ENCODE measurements at regions not wholly inside any gene's neighbourhood (a gene's known extent, or its start where the extent isn't known, plus 50 kb on each side); places are given as distances from the start of the nearest gene placed in this dataset.

- no peak for ATAC-seq
- no peak overlapping the region for H3K27ac ChIP-seq
- CTCF ChIA-PET: interaction anchor here (1.3 to 4.1 kb wide), 3 partner anchors 8 to 152 kb away, joined by 8 to 22 read pairs (median 19); no protein-coding TSS in a partner anchor
- FAIRE-seq: no peak
- no peaks in the 10 kb centered on the region for H3K9me3 ChIP-seq
- POLR2A ChIA-PET: no interaction called here
- no peak overlapping the region for H3K4me3 ChIP-seq
- no peak for DNase-seq (ENCODE audit: low read depth in 1 of 2, low spot score in 1 of 2)
- TF ChIP-seq HOXA7 (CRISPR knock-in tag; IDR thresholded peaks at IDR 0.05): no peak
- TF ChIP-seq PHF8 (IDR thresholded peaks at IDR 0.05; ENCODE audit: borderline replicate concordance, low read depth): no peak
- TF ChIP-seq HEYL (CRISPR knock-in tag; IDR thresholded peaks at IDR 0.05): no peak
- TF ChIP-seq ELK1 (IDR thresholded peaks at IDR 0.05; ENCODE audit: low read depth, low read length): no peak
- TF ChIP-seq CBX8 (IDR thresholded peaks at IDR 0.05): no peak
- TF ChIP-seq ZNF302 (CRISPR knock-in tag; IDR thresholded peaks at IDR 0.05): no peak
- no peak for TF ChIP-seq RFX5 (IDR thresholded peaks at IDR 0.05)
- H3K4me2 ChIP-seq: no peak overlapping the region
- no CpG with 5 or more reads among the region's 5 CpGs for WGBS (ENCODE audit: missing lambda C conversion rate)
- H3K4me1 ChIP-seq: 0 out of 3 replicates have a peak, but pooled peaks cover 3% of the 10 kb centered on the region
Observed at GRCh38 chr1:43065191-43065590, 106.5 kb upstream of the SLC2A1 start.

- ChIA-PET POLR2A (no interaction called here), CTCF (interaction anchor here (0.6 to 4.1 kb wide), 4 partner anchors 10 to 150 kb away, joined by 3 to 22 read pairs (median 14); no protein-coding TSS in a partner anchor)
- ATAC-seq: no peak
- WGBS (ENCODE audit: missing lambda C conversion rate): 87% methylated on average over 10 of the region's 10 CpGs
- no peak overlapping the region for H3K4me3 ChIP-seq
- TF ChIP-seq BHLHE40 (IDR thresholded peaks at IDR 0.05; ENCODE audit: low read depth, low read length): no peak
- TF ChIP-seq ZNF302 (CRISPR knock-in tag; IDR thresholded peaks at IDR 0.05): no peak
- TF ChIP-seq HES2 (IDR thresholded peaks at IDR 0.05): no peak
- no peak for TF ChIP-seq CBX2 (IDR thresholded peaks at IDR 0.05; ENCODE audit: borderline replicate concordance, low read depth)
- no peak for TF ChIP-seq JUN (IDR thresholded peaks at IDR 0.05)
- TF ChIP-seq, protein P1, sequence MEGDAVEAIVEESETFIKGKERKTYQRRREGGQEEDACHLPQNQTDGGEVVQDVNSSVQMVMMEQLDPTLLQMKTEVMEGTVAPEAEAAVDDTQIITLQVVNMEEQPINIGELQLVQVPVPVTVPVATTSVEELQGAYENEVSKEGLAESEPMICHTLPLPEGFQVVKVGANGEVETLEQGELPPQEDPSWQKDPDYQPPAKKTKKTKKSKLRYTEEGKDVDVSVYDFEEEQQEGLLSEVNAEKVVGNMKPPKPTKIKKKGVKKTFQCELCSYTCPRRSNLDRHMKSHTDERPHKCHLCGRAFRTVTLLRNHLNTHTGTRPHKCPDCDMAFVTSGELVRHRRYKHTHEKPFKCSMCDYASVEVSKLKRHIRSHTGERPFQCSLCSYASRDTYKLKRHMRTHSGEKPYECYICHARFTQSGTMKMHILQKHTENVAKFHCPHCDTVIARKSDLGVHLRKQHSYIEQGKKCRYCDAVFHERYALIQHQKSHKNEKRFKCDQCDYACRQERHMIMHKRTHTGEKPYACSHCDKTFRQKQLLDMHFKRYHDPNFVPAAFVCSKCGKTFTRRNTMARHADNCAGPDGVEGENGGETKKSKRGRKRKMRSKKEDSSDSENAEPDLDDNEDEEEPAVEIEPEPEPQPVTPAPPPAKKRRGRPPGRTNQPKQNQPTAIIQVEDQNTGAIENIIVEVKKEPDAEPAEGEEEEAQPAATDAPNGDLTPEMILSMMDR (IDR thresholded peaks at IDR 0.05): no peak
- no peak for TF ChIP-seq CBX8 (IDR thresholded peaks at IDR 0.05)
- no peak for DNase-seq (ENCODE audit: low read depth in 1 of 2, low spot score in 1 of 2)
- no peak for FAIRE-seq
- no peak overlapping the region for H3K27ac ChIP-seq
- no peaks in the 10 kb centered on the region for H3K9me3 ChIP-seq
- H3K4me1 ChIP-seq: no peaks in the 10 kb centered on the region
- H3K4me2 ChIP-seq: no peak overlapping the region
Observed at GRCh38 chr1:43063394-43064219, 104.9 kb upstream of the SLC2A1 start.

DNA sequence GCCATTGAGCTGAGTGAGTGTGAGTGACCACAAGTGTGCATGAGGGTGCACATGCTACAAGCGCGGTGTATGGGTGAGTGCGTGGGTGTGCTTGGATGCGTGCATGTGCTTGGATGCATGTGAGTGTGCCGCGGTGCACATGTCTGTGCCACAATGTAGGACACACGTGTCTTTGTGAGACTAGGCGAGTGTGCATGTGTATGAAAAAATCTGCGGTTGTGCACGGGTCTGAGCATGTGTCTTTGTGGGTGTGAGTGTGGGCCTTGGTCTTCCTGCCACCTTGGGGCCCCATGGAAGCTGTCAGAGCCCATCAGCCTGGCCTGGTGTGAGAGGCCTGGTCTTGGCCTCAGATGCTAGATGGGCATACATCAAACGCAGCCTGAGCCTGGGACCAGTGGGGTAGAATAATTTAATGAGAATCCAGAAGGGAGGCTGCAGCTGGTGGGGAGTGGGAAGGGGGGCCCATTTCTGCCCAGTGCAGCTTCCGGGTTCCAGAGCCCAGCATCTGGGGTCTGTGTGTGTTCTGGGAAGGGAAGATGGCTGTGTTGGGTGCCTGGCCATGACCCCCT lies 103.9 kb upstream of the SLC2A1 start:
- Histone ChIP-seq H3K4me3 (no peak overlapping the region), H3K4me1 (no peaks in the 10 kb centered on the region), H3K9me3 (no peaks in the 10 kb centered on the region), H3K4me2 (no peak overlapping the region), H3K27ac (no peak overlapping the region)
- DNase-seq (ENCODE audit: low read depth in 1 of 2, low spot score in 1 of 2) (no peak), ATAC-seq (no peak), FAIRE-seq (no peak)
- no peak for TF ChIP-seq CBX8 (IDR thresholded peaks at IDR 0.05)
- 88% methylated on average over 9 of the region's 12 CpGs for WGBS (ENCODE audit: missing lambda C conversion rate)
- POLR2A ChIA-PET: no interaction called here
- CTCF ChIA-PET: interaction anchor here (0.8 to 2.6 kb wide), 5 partner anchors 10 to 149 kb away, joined by 3 to 8 read pairs (median 4); no protein-coding TSS in a partner anchor

DNA sequence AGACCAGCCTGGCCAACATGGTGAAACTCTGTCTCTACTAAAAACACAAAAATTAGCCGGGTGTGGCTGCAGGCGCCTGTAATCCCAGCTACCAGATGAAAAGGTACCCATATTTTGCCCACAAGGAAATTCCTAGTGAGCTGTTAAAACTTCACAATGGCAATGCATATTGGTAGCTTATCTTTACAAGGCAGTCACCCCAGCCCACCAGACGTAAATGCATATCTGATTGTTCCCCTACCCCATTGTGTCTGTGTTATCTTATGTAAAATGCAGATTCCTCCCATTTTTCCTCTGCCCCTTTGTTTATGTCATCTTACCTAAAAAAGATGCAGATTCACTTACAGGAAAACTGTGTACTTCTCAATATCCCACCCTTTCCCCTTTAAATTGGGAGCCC lies 103.1 kb upstream of the SLC2A1 start:
- Histone ChIP-seq H3K4me2 (no peak overlapping the region), H3K4me3 (no peak overlapping the region), H3K27ac (no peak overlapping the region), H3K9me3 (no peaks in the 10 kb centered on the region), H3K4me1 (no peaks in the 10 kb centered on the region)
- no peak for DNase-seq (ENCODE audit: low read depth in 1 of 2, low spot score in 1 of 2)
- ChIA-PET CTCF (interaction anchor here (1.4 to 2.6 kb wide), 5 partner anchors 10 to 149 kb away, joined by 3 to 10 read pairs (median 7); no protein-coding TSS in a partner anchor), POLR2A (interaction anchor here (1.0 kb wide), 1 partner anchor 137 kb away, joined by 3 read pairs; no protein-coding TSS in a partner anchor)
- 86% methylated on average over 3 of the region's 3 CpGs for WGBS (ENCODE audit: missing lambda C conversion rate)
- FAIRE-seq: no peak
- TF ChIP-seq FOXS1 (CRISPR knock-in tag; IDR thresholded peaks at IDR 0.05) (no peak), FOSL2 (IDR thresholded peaks at IDR 0.05) (no peak), FOSL2 (CRISPR knock-in tag; IDR thresholded peaks at IDR 0.05) (no peak), HES2 (IDR thresholded peaks at IDR 0.05) (no peak), TFCP2L1 (CRISPR knock-in tag; IDR thresholded peaks at IDR 0.05) (no peak), NR3C1 (IDR thresholded peaks at IDR 0.05) (no peak), HOXA7 (CRISPR knock-in tag; IDR thresholded peaks at IDR 0.05) (no peak), RARB (CRISPR knock-in tag; IDR thresholded peaks at IDR 0.05) (no peak), GATA3 (IDR thresholded peaks at IDR 0.05; ENCODE audit: borderline replicate concordance) (no peak), ZC3H11A (IDR thresholded peaks at IDR 0.05) (no peak), KDM5A (IDR thresholded peaks at IDR 0.05) (no peak), ZNF302 (CRISPR knock-in tag; IDR thresholded peaks at IDR 0.05) (no peak), NFE2L2 (conservative IDR thresholded peaks at IDR 0.05; ENCODE audit: low read length) (no peak), CBX2 (IDR thresholded peaks at IDR 0.05; ENCODE audit: borderline replicate concordance, low read depth) (no peak)
- TF ChIP-seq, protein P2, sequence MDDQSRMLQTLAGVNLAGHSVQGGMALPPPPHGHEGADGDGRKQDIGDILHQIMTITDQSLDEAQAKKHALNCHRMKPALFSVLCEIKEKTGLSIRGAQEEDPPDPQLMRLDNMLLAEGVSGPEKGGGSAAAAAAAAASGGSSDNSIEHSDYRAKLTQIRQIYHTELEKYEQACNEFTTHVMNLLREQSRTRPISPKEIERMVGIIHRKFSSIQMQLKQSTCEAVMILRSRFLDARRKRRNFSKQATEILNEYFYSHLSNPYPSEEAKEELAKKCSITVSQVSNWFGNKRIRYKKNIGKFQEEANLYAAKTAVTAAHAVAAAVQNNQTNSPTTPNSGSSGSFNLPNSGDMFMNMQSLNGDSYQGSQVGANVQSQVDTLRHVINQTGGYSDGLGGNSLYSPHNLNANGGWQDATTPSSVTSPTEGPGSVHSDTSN (IDR thresholded peaks at IDR 0.05): no peak
- ATAC-seq: no peak
